ENCODE measurements at regions not wholly inside any gene's neighbourhood (a gene's known extent, or its start where the extent isn't known, plus 50 kb on each side); places are given as distances from the start of the nearest gene placed in this dataset.
"Not testable (repeated sequence)": the region's sequence is repeated elsewhere in the genome, so short reads cannot be mapped to it uniquely, and the experiment has no call there.

- DNase-seq: not testable (repeated sequence)
Observed at GRCh38 chr11:42873800-42874405, 437.9 kb upstream of the API5 start.

- not testable (repeated sequence) for DNase-seq
Observed at GRCh38 chr11:42881335-42881734, 430.5 kb upstream of the API5 start.

GRCh38 chr11:42890773-42891172, 421.0 kb upstream of the API5 start:
- DNase-seq: no peak

- DNase-seq: no peak
Observed at GRCh38 chr11:42901084-42901483, 410.7 kb upstream of the API5 start.

GRCh38 chr11:42906226-42906625, 405.6 kb upstream of the API5 start:
- no peak for DNase-seq

- DNase-seq: no peak
Observed at GRCh38 chr11:42913731-42914130, 398.1 kb upstream of the API5 start.

- DNase-seq: no peak
Observed at GRCh38 chr11:42923651-42924050, 388.1 kb upstream of the API5 start.

GRCh38 chr11:42925916-42926315, 385.9 kb upstream of the API5 start:
- DNase-seq: no peak

GRCh38 chr11:42947405-42947804, 364.4 kb upstream of the API5 start:
- no peak for DNase-seq

GRCh38 chr11:42949738-42950376, 361.9 kb upstream of the API5 start:
- DNase-seq: not testable (repeated sequence)

- DNase-seq: no peak
Observed at GRCh38 chr11:42951266-42951665, 360.5 kb upstream of the API5 start.

GRCh38 chr11:42957831-42958230, 354.0 kb upstream of the API5 start:
- no peak for DNase-seq

GRCh38 chr11:42958635-42959034, 353.2 kb upstream of the API5 start:
- DNase-seq: no peak

GRCh38 chr11:42960521-42961088, 351.2 kb upstream of the API5 start:
- no peak for DNase-seq

GRCh38 chr11:42967653-42968052, 344.1 kb upstream of the API5 start:
- no peak for DNase-seq

GRCh38 chr11:42972741-42973140, 339.1 kb upstream of the API5 start:
- DNase-seq: no peak

GRCh38 chr11:42974510-42975179, 337.2 kb upstream of the API5 start:
- no peak for DNase-seq

- DNase-seq: no peak
Observed at GRCh38 chr11:42975180-42975529, 336.6 kb upstream of the API5 start.

GRCh38 chr11:42976636-42977217, 335.1 kb upstream of the API5 start:
- no peak for DNase-seq

GRCh38 chr11:42992594-42992993, 319.2 kb upstream of the API5 start:
- no peak for DNase-seq

- no peak for DNase-seq
Observed at GRCh38 chr11:42996421-42997307, 315.1 kb upstream of the API5 start.

- DNase-seq: not testable (repeated sequence)
Observed at GRCh38 chr11:43004879-43005278, 306.9 kb upstream of the API5 start.

Data from fibroblast of skin of abdomen (primary cell).